H9 (cell line): ENCODE measurements at regions not wholly inside any gene's neighbourhood (a gene's known extent, or its start where the extent isn't known, plus 50 kb on each side); places are given as distances from the start of the nearest gene placed in this dataset.

ENCODE experiments used
- DNase-seq: peaks from one replicate; pipeline ENCODE4 v3.0.0-alpha.2; 2017
- H2AFZ ChIP-seq: one replicate; pipeline ENCODE4 v1.6.1; 2013; ENCODE audit warnings: mild to moderate bottlenecking, low read length, control low read depth, moderate library complexity
- H2AK5ac ChIP-seq: 2 replicates; pipeline ENCODE4 v1.6.1; 2013; ENCODE audit warnings: low read length, control low read depth, mixed read lengths; ENCODE audit not compliant: insufficient read length
- H2BK120ac ChIP-seq: one replicate; pipeline ENCODE4 v1.6.1; 2013; ENCODE audit warnings: low read depth, mild to moderate bottlenecking, low read length, control low read depth, inconsistent platforms; ENCODE audit not compliant: poor library complexity, severe bottlenecking
- H2BK12ac ChIP-seq: 2 replicates; pipeline ENCODE4 v1.6.1; 2013; ENCODE audit warnings: low read length, control low read depth, mixed read lengths, low read depth; ENCODE audit not compliant: insufficient read length
- H2BK15ac ChIP-seq: 2 replicates; pipeline ENCODE4 v1.6.1; 2013; ENCODE audit warnings: low read depth, low read length, control low read depth
- H2BK20ac ChIP-seq: one replicate; pipeline ENCODE4 v1.6.1; 2013; ENCODE audit warnings: low read depth, mild to moderate bottlenecking, low read length, control low read depth, inconsistent platforms; ENCODE audit not compliant: poor library complexity, severe bottlenecking
- H2BK5ac ChIP-seq: 2 replicates; pipeline ENCODE4 v1.6.1; 2013; ENCODE audit warnings: low read length, control low read depth, mixed read lengths; ENCODE audit not compliant: insufficient read length
- H3K14ac ChIP-seq: 2 replicates; pipeline ENCODE4 v1.6.1; 2013; ENCODE audit warnings: low read length, control low read depth; ENCODE audit not compliant: insufficient read depth
- H3K18ac ChIP-seq: 2 replicates; pipeline ENCODE4 v1.6.1; 2013; ENCODE audit warnings: low read depth, mild to moderate bottlenecking, mixed read lengths, low read length, control low read depth; ENCODE audit not compliant: insufficient read length
- H3K23ac ChIP-seq: 2 replicates; pipeline ENCODE4 v1.6.1; 2013; ENCODE audit warnings: low read length, control low read depth, mixed read lengths, low read depth; ENCODE audit not compliant: insufficient read length
- H3K23me2 ChIP-seq: 2 replicates; pipeline ENCODE4 v1.6.1; 2013; ENCODE audit warnings: low read depth, mild to moderate bottlenecking, mixed read lengths, low read length, control low read depth; ENCODE audit not compliant: insufficient read length, poor library complexity, severe bottlenecking
- H3K27ac ChIP-seq: 2 replicates; pipeline ENCODE4 v1.5.1; 2013; ENCODE audit warnings: low read length, control low read depth, mixed read lengths, low read depth; ENCODE audit not compliant: insufficient read length
- H3K27me3 ChIP-seq: 2 replicates; pipeline ENCODE4 v1.6.1; 2013; ENCODE audit warnings: low read length, control low read depth, inconsistent platforms; ENCODE audit not compliant: insufficient read depth
- H3K4ac ChIP-seq: 2 replicates; pipeline ENCODE4 v1.6.1; 2013; ENCODE audit warnings: low read depth, mild to moderate bottlenecking, control low read depth, inconsistent platforms, low read length, moderate library complexity
- H3K4me1 ChIP-seq: 2 replicates; pipeline ENCODE4 v1.6.1; 2013; ENCODE audit warnings: low read length, control low read depth, inconsistent platforms; ENCODE audit not compliant: insufficient read depth
- H3K4me2 ChIP-seq: 2 replicates; pipeline ENCODE4 v1.6.1; 2013; ENCODE audit warnings: low read length, control low read depth, mixed read lengths; ENCODE audit not compliant: insufficient read length, insufficient read depth
- H3K56ac ChIP-seq: 2 replicates; pipeline ENCODE4 v1.6.1; 2013; ENCODE audit warnings: low read depth, mild to moderate bottlenecking, mixed read lengths, low read length, control low read depth; ENCODE audit not compliant: insufficient read length
- H3K79me1 ChIP-seq: 2 replicates; pipeline ENCODE4 v1.6.1; 2013; ENCODE audit warnings: low read depth, mild to moderate bottlenecking, moderate library complexity, low read length, control low read depth, inconsistent platforms; ENCODE audit not compliant: insufficient read depth, poor library complexity, severe bottlenecking
- H3K79me2 ChIP-seq: 2 replicates; pipeline ENCODE4 v1.6.1; 2013; ENCODE audit warnings: low read length, control low read depth, inconsistent platforms; ENCODE audit not compliant: insufficient read depth
- H3K9ac ChIP-seq: 2 replicates; pipeline ENCODE4 v1.6.1; 2013; ENCODE audit warnings: low read length, control low read depth, mixed read lengths; ENCODE audit not compliant: insufficient read length; ENCODE audit errors: extremely low read depth
- H3K9me3 ChIP-seq: one replicate; pipeline ENCODE4 v1.6.1; 2013; ENCODE audit warnings: low read depth, low read length, inconsistent platforms; ENCODE audit not compliant: control insufficient read depth
- H3T11ph ChIP-seq: one replicate; pipeline ENCODE4 v1.6.1; 2013; ENCODE audit warnings: mild to moderate bottlenecking, low read length, control low read depth, inconsistent platforms
- H4K20me1 ChIP-seq: one replicate; pipeline ENCODE4 v1.6.1; 2013; ENCODE audit not compliant: control insufficient read depth, insufficient read length, insufficient read depth
- H4K5ac ChIP-seq: 2 replicates; pipeline ENCODE4 v1.6.1; 2013; ENCODE audit warnings: low read depth, mild to moderate bottlenecking, mixed read lengths, low read length, control low read depth; ENCODE audit not compliant: insufficient read length
- H4K8ac ChIP-seq: replicated peaks from 2 replicates; pipeline ENCODE4 v1.6.1; 2013; ENCODE audit warnings: low read length, control low read depth, mixed read lengths, low read depth; ENCODE audit not compliant: insufficient read length
- H4K91ac ChIP-seq: 2 replicates; pipeline ENCODE4 v1.6.1; 2013; ENCODE audit warnings: low read depth, mild to moderate bottlenecking, moderate library complexity, mixed read lengths, low read length, control low read depth; ENCODE audit not compliant: insufficient read length
- H3K27ac Mint-ChIP-seq, 3 experiments: 2 replicates in 2 of 3; 3 replicates in 1 of 3; pipeline ENCODE4 v1.8.0; 2020 to 2021; ENCODE audit warnings: mixed read lengths in 3 of 3, mild to moderate bottlenecking in 1 of 3, moderate library complexity in 1 of 3
- H3K27me3 Mint-ChIP-seq: 2 replicates; pipeline ENCODE4 v1.8.0; 2021; ENCODE audit warnings: low read depth, mild to moderate bottlenecking, moderate library complexity, mixed read lengths
- H3K36me3 Mint-ChIP-seq, 3 experiments: 2 replicates in 2 of 3; 3 replicates in 1 of 3; pipeline ENCODE4 v1.8.0; 2020 to 2021; ENCODE audit warnings: low read depth in 3 of 3, mixed read lengths in 3 of 3; ENCODE audit not compliant: insufficient read depth in 1 of 3
- H3K4me1 Mint-ChIP-seq, 2 experiments: 2 replicates each; pipeline ENCODE4 v1.8.0; 2020; ENCODE audit warnings: mixed read lengths in 2 of 2
- H3K4me3 Mint-ChIP-seq, 2 experiments: 2 replicates in 1 of 2; 3 replicates in 1 of 2; pipeline ENCODE4 v1.8.0; 2020 to 2021; ENCODE audit warnings: mild to moderate bottlenecking in 2 of 2, mixed read lengths in 2 of 2, moderate library complexity in 1 of 2
- H3K9me3 Mint-ChIP-seq, 2 experiments: 2 replicates in 1 of 2; 3 replicates in 1 of 2; pipeline ENCODE4 v1.8.0; 2020; ENCODE audit warnings: mild to moderate bottlenecking in 2 of 2, mixed read lengths in 2 of 2, moderate library complexity in 1 of 2
- WGBS: extraction: QIAGEN DNeasy Blood & Tissue Kit; methylation state at CpG from one replicate; pipeline ENCODE4 v1.1.7; 2013; ENCODE audit warnings: missing lambda C conversion rate, low lambda C conversion rate, mixed read lengths; ENCODE audit not compliant: insufficient read length; ENCODE audit errors: extremely low coverage; 5-methylcytosine and 5-hydroxymethylcytosine counted together
- TF ChIP-seq, protein P1 (sequence below): fragments of 200-600 bp; sonication (generic); conservative IDR thresholded peaks from 3 replicates; pipeline ENCODE4 v1.8.0; 2021; ENCODE audit warnings: antibody characterized with exemption, mild to moderate bottlenecking

DNA sequence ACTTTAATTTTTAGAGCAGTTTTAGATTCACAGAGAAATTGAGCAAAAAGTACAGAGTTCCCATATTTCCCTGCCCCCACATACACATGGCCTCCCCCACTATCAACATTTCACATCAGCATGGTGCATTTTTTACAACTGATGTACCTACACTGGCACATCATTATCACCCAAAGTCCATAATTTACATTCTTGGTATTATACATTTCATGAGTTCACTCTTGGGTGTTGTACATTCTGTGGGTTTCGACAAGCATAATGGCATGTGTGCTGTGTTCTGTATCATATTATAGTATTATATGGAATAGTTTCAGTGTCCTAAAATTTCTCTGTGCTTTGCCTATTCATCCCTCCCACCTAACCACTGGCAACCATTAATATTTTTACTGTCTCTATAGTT, 419.8 kb upstream of the THBS1 start:
- Histone ChIP-seq H3K23me2 (no peaks in the 10 kb centered on the region), H3K27me3 (no peaks in the 10 kb centered on the region), H3K4me1 (no peaks in the 10 kb centered on the region), H3K18ac (no peak overlapping the region), H3K27ac (no peak overlapping the region), H2BK15ac (no peak overlapping the region), H3T11ph (no peak overlapping the region), H2BK20ac (no peak overlapping the region), H3K9me3 (no peaks in the 10 kb centered on the region), H3K4ac (no peak overlapping the region), H4K8ac (no peak overlapping the region), H2BK12ac (no peak overlapping the region), H3K14ac (no peak overlapping the region), H2AK5ac (no peak overlapping the region), H3K79me2 (no peaks in the 10 kb centered on the region), H2BK120ac (no peak overlapping the region), H2AFZ (no peak overlapping the region), H2BK5ac (no peak overlapping the region), H4K91ac (no peak overlapping the region), H3K56ac (no peak overlapping the region), H4K5ac (no peak overlapping the region), H3K23ac (no peak overlapping the region), H3K79me1 (no peaks in the 10 kb centered on the region), H3K4me2 (no peak overlapping the region), H3K9ac (no peak overlapping the region), H4K20me1 (no peaks in the 10 kb centered on the region)
- Mint-ChIP-seq H3K4me1 (peaks cover 19 to 22% of the 10 kb centered on the region in 2 experiments), H3K36me3 (no peaks in the 10 kb centered on the region), H3K27ac (no peak overlapping the region), H3K4me3 (no peak overlapping the region), H3K27me3 (no peaks in the 10 kb centered on the region), H3K9me3 (no peaks in the 10 kb centered on the region)
- DNase-seq = no peak
- TF ChIP-seq, protein P1, sequence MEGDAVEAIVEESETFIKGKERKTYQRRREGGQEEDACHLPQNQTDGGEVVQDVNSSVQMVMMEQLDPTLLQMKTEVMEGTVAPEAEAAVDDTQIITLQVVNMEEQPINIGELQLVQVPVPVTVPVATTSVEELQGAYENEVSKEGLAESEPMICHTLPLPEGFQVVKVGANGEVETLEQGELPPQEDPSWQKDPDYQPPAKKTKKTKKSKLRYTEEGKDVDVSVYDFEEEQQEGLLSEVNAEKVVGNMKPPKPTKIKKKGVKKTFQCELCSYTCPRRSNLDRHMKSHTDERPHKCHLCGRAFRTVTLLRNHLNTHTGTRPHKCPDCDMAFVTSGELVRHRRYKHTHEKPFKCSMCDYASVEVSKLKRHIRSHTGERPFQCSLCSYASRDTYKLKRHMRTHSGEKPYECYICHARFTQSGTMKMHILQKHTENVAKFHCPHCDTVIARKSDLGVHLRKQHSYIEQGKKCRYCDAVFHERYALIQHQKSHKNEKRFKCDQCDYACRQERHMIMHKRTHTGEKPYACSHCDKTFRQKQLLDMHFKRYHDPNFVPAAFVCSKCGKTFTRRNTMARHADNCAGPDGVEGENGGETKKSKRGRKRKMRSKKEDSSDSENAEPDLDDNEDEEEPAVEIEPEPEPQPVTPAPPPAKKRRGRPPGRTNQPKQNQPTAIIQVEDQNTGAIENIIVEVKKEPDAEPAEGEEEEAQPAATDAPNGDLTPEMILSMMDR = no peak
- no CpG with 5 or more reads among the region's 1 CpG for WGBS
